CD4-positive, alpha-beta memory T cell (primary cell): ENCODE measurements at regions not wholly inside any gene's neighbourhood (a gene's known extent, or its start where the extent isn't known, plus 50 kb on each side); places are given as distances from the start of the nearest gene placed in this dataset.
A peak's percentile ranks its signal among the peaks of the same experiment; 100 is the strongest.

Experiments used
- CTCF ChIA-PET: fragments of 350-600 bp; sonication (Branson Sonifier 250); formaldehyde crosslinking; loops from one replicate; lab custom pipeline; 2021; ENCODE audit warnings: inconsistent platforms; ENCODE audit not compliant: partially characterized antibody; lab: Charles Lee
- POLR2A ChIA-PET: fragments of 350-600 bp; sonication (Branson Sonifier 250); formaldehyde crosslinking; loops from one replicate; lab custom pipeline; 2021; ENCODE audit not compliant: partially characterized antibody; lab: Charles Lee
- DNase-seq, 5 donors: peaks; one replicate each; pipeline versions ENCODE4 v3.0.0 to v3.0.0-alpha.2; 2020 to 2022; ENCODE audit warnings: mixed read lengths in 1 of 5
- H3K27ac ChIP-seq: one replicate; pipeline ENCODE4 v1.7.0; 2013; ENCODE audit warnings: low read depth, low read length
- H3K27me3 ChIP-seq: 2 replicates; pipeline ENCODE4 v1.7.0; 2013; ENCODE audit warnings: mild to moderate bottlenecking, low read length, moderate library complexity; ENCODE audit not compliant: insufficient read depth
- H3K36me3 ChIP-seq: 2 replicates; pipeline ENCODE4 v1.7.0; 2013; ENCODE audit warnings: mild to moderate bottlenecking, low read length, moderate library complexity; ENCODE audit not compliant: insufficient read depth
- H3K4me1 ChIP-seq: 2 replicates; pipeline ENCODE4 v1.7.0; 2013; ENCODE audit warnings: mild to moderate bottlenecking, low read length, moderate library complexity; ENCODE audit not compliant: insufficient read depth
- H3K4me3 ChIP-seq, 2 donors: one replicate each; pipeline ENCODE4 v1.7.0; 2013; ENCODE audit warnings: low read length in 2 of 2, mild to moderate bottlenecking in 1 of 2
- H3K9me3 ChIP-seq, 2 donors: one replicate each; pipeline ENCODE4 v1.7.0; 2013; ENCODE audit warnings: low read length in 2 of 2, control low read depth in 1 of 2; ENCODE audit not compliant: control insufficient read depth in 1 of 2
- H3K27ac Mint-ChIP-seq, 7 donors: one replicate each; pipeline ENCODE4 v1.8.0; 2020 to 2021; ENCODE audit warnings: mixed read lengths in 7 of 7, mild to moderate bottlenecking in 6 of 7, inconsistent platforms in 3 of 7, moderate library complexity in 3 of 7
- H3K27me3 Mint-ChIP-seq, 2 donors: one replicate each; pipeline ENCODE4 v1.8.0; 2020 to 2021; ENCODE audit warnings: mixed read lengths in 2 of 2
- H3K36me3 Mint-ChIP-seq, 2 donors: one replicate each; pipeline ENCODE4 v1.8.0; 2020 to 2021; ENCODE audit warnings: mixed read lengths in 2 of 2, inconsistent platforms in 1 of 2, mild to moderate bottlenecking in 1 of 2
- H3K4me1 Mint-ChIP-seq, 4 donors: one replicate each; pipeline ENCODE4 v1.8.0; 2020 to 2021; ENCODE audit warnings: mixed read lengths in 4 of 4, mild to moderate bottlenecking in 1 of 4
- H3K4me3 Mint-ChIP-seq, 8 donors: one replicate each; pipeline ENCODE4 v1.8.0; 2020 to 2021; ENCODE audit warnings: mixed read lengths in 8 of 8, mild to moderate bottlenecking in 7 of 8, moderate library complexity in 6 of 8, inconsistent platforms in 3 of 8
- H3K9me3 Mint-ChIP-seq, 8 donors: one replicate each; pipeline ENCODE4 v1.8.0; 2020 to 2021; ENCODE audit warnings: mixed read lengths in 8 of 8, mild to moderate bottlenecking in 5 of 8, inconsistent platforms in 3 of 8, moderate library complexity in 1 of 8
- intact Hi-C: fragments of 100-400 bp; cut with micrococcal nuclease; formaldehyde crosslinking; loops from one replicate; pipeline ENCODE4 v1.15.1; 2023

- CTCF ChIA-PET, result interaction anchor here (1.0 kb wide), 1 partner anchor 204 kb away, joined by 4 read pairs; no protein-coding TSS in a partner anchor
- Histone ChIP-seq H3K36me3 (no peaks in the 10 kb centered on the region), H3K4me1 (peaks cover 9% of the 10 kb centered on the region), H3K9me3 (no peaks in the 10 kb centered on the region), H3K27ac (no peak overlapping the region), H3K27me3 (no peaks in the 10 kb centered on the region), H3K4me3 (no peak overlapping the region)
- Mint-ChIP-seq H3K9me3 (no peaks in the 10 kb centered on the region), H3K4me1 (peaks cover 13 to 30% (median 20%) of the 10 kb centered on the region in 4 donors), H3K36me3 (peaks cover 1 to 36% of the 10 kb centered on the region in 2 donors), H3K27me3 (no peaks in the 10 kb centered on the region), H3K27ac (no peak overlapping the region), H3K4me3 (no peak overlapping the region)
- POLR2A ChIA-PET, result no interaction called here
- DNase-seq, result no peak
- intact Hi-C loops, result no loop called here
Observed at GRCh38 chr13:99860745-99861144, 110.8 kb downstream of the ZIC5 start.

DNA sequence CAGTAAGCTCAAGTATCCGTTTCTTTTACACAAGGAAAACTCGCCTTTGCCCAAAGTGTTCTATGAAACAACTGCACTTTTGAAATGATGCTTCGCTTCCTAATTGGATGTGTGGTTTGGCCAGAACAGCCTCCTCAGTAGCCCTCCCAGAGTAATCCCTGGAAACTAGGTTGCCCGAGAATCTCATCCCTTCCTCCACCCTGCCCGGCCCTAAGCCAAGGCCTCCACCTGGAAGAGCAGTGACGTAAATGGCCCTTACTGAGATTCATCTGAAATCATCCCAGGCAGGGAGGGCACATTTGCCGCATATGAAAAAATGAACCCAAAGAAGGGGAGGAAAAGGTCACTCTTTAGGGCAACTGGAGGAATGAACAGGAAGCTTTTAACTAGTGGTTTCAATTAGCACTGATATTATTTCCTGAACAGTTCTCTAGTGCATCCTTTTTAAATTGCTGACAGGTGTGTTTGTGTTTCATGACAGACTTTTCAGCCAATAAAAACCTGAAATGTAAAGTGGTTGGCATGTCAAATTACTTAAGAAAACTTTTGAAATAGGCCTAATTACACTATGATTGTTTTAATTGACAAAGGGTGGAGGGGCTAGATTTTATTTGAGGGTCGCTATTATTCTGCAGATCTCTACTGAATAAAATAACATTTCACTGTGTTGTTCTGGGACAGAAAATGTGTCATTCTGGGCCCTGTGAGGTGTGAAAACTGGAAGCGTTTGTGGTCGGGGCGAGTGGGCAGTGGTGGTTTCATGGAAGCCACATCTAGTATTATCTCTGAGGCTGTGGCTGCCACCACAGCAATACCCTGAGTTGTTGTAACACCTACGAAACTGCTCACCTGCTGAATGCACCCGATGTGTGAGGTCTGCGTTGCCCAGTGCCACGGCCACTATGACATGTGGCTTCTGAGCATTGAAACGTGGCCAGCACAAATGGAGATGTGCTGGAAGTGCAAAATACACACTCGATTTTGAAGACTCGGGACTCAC, 112.1 kb downstream of the ZIC5 start:
- Histone ChIP-seq H3K4me3 (no peak overlapping the region), H3K4me1 (peaks cover 9% of the 10 kb centered on the region), H3K9me3 (no peaks in the 10 kb centered on the region), H3K27ac (no peak overlapping the region), H3K27me3 (no peaks in the 10 kb centered on the region), H3K36me3 (no peaks in the 10 kb centered on the region)
- intact Hi-C loops, result no loop called here
- peaks cover 13 to 30% (median 21%) of the 10 kb centered on the region in 4 donors for H3K4me1 Mint-ChIP-seq
- no peaks in the 10 kb centered on the region for H3K9me3 Mint-ChIP-seq
- ChIA-PET CTCF (interaction anchor here (1.0 kb wide), 1 partner anchor 203 kb away, joined by 4 read pairs; no protein-coding TSS in a partner anchor), POLR2A (no interaction called here)
- peak overlapping the region in 6 of 8 donors; percentile 27 to 74 (median 54) for H3K4me3 Mint-ChIP-seq
- peaks cover 0 to 30% of the 10 kb centered on the region in 2 donors for H3K36me3 Mint-ChIP-seq
- peak in 4 of 5 donors; percentile 2 to 12 (median 8) for DNase-seq
- no peaks in the 10 kb centered on the region for H3K27me3 Mint-ChIP-seq
- peak overlapping the region in 5 of 7 donors; percentile 3 to 77 (median 43) for H3K27ac Mint-ChIP-seq

- H3K4me1 Mint-ChIP-seq, result peaks cover 13 to 30% (median 21%) of the 10 kb centered on the region in 4 donors
- ChIA-PET CTCF (no interaction called here), POLR2A (no interaction called here)
- H3K9me3 Mint-ChIP-seq, result no peaks in the 10 kb centered on the region
- H3K27me3 ChIP-seq, result no peaks in the 10 kb centered on the region
- H3K27ac Mint-ChIP-seq, result no peak overlapping the region
- H3K36me3 ChIP-seq, result no peaks in the 10 kb centered on the region
- DNase-seq, result no peak
- no peaks in the 10 kb centered on the region for H3K9me3 ChIP-seq
- H3K36me3 Mint-ChIP-seq, result peaks cover 0 to 17% of the 10 kb centered on the region in 2 donors
- no peak overlapping the region for H3K27ac ChIP-seq
- intact Hi-C loops, result no loop called here
- H3K4me3 Mint-ChIP-seq, result no peak overlapping the region
- H3K27me3 Mint-ChIP-seq, result no peaks in the 10 kb centered on the region
- H3K4me3 ChIP-seq, result no peak overlapping the region
- H3K4me1 ChIP-seq, result peaks cover 9% of the 10 kb centered on the region
Observed at GRCh38 chr13:99857738-99858137, 113.8 kb downstream of the ZIC5 start.

DNA sequence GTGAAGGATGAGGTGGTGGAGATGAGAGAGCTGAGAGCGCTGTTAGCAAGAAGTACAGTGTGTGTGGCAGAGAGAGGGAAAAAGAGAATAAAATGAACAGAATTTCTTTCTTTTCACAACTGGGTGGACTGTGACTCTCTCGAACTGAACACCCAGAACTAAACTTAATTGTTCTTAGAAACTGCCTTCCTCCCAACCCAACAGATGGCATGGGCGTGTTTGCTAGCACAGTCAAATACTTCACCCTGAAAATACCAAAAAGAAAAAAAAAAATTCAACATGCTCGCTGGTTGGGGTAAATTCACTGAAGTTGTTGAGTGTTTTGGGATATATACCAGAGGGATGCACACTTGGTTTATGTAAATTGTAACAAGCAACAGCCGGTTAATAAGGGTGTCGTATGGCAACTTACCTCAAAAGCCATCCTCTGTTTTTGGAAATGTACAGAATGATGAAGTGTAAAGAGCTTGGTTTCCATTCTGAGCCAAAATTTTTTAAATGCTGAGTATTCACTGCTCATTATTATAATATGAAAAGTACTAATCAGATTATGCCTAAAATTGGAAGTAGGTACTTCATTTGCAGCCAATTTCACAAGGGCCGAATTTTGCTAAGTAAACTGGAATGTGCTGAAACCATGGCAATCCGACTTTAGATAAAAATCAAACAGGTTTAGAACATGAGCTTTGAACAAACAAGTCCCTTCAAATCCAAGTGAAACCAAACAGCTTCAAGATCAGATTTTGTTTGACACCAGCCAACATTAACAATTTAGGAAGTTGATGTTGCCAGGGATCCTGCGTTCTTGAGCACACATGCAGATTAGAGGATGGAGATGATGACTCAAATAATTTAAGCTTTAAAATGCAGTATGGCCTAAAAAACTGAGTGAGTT, 115.8 kb downstream of the ZIC5 start:
- ChIA-PET CTCF (no interaction called here), POLR2A (no interaction called here)
- peaks cover 13 to 29% (median 21%) of the 10 kb centered on the region in 4 donors for H3K4me1 Mint-ChIP-seq

GRCh38 chr13:99854366-99854765, 117.2 kb downstream of the ZIC5 start:
- peaks cover 7 to 16% (median 14%) of the 10 kb centered on the region in 4 donors for H3K4me1 Mint-ChIP-seq
- H3K27me3 Mint-ChIP-seq, result no peaks in the 10 kb centered on the region
- Histone ChIP-seq H3K27ac (no peak overlapping the region), H3K27me3 (no peaks in the 10 kb centered on the region), H3K36me3 (no peaks in the 10 kb centered on the region), H3K4me3 (no peak overlapping the region), H3K9me3 (no peaks in the 10 kb centered on the region), H3K4me1 (no peaks in the 10 kb centered on the region)
- H3K4me3 Mint-ChIP-seq, result no peak overlapping the region
- no peak overlapping the region for H3K27ac Mint-ChIP-seq
- intact Hi-C loops, result no loop called here
- H3K9me3 Mint-ChIP-seq, result no peaks in the 10 kb centered on the region
- ChIA-PET CTCF (no interaction called here), POLR2A (interaction anchor here (0.6 kb wide), 1 partner anchor 36 kb away, joined by 3 read pairs; no protein-coding TSS in a partner anchor)
- no peak for DNase-seq
- peaks cover 0 to 7% of the 10 kb centered on the region in 2 donors for H3K36me3 Mint-ChIP-seq

More for the DNA sequence above, 115.8 kb downstream of the ZIC5 start:
- Mint-ChIP-seq H3K27ac (no peak overlapping the region), H3K4me3 (no peak overlapping the region), H3K9me3 (no peaks in the 10 kb centered on the region), H3K36me3 (peaks cover 0 to 12% of the 10 kb centered on the region in 2 donors), H3K27me3 (no peaks in the 10 kb centered on the region)
- no peaks in the 10 kb centered on the region for H3K9me3 ChIP-seq
- H3K36me3 ChIP-seq, result no peaks in the 10 kb centered on the region
- no peak for DNase-seq
- H3K4me3 ChIP-seq, result no peak overlapping the region
- intact Hi-C loops, result no loop called here
- H3K4me1 ChIP-seq, result peaks cover 9% of the 10 kb centered on the region
- no peak overlapping the region for H3K27ac ChIP-seq
- H3K27me3 ChIP-seq, result no peaks in the 10 kb centered on the region

GRCh38 chr13:99847318-99847750, 124.2 kb downstream of the ZIC5 start:
- no peaks in the 10 kb centered on the region for H3K36me3 ChIP-seq
- DNase-seq, result no peak
- ChIA-PET CTCF (no interaction called here), POLR2A (no interaction called here)
- no peaks in the 10 kb centered on the region for H3K9me3 ChIP-seq
- no peak overlapping the region for H3K27ac ChIP-seq
- intact Hi-C loops, result no loop called here
- Mint-ChIP-seq H3K4me3 (no peak overlapping the region), H3K27ac (no peak overlapping the region), H3K4me1 (peaks cover 0 to under 1% (median 0%) of the 10 kb centered on the region in 4 donors), H3K9me3 (no peaks in the 10 kb centered on the region), H3K36me3 (peaks cover 0 to 12% of the 10 kb centered on the region in 2 donors), H3K27me3 (no peaks in the 10 kb centered on the region)
- no peaks in the 10 kb centered on the region for H3K4me1 ChIP-seq
- no peaks in the 10 kb centered on the region for H3K27me3 ChIP-seq
- H3K4me3 ChIP-seq, result no peak overlapping the region
